HG03175 (cell line): ENCODE measurements at regions not wholly inside any gene's neighbourhood (a gene's known extent, or its start where the extent isn't known, plus 50 kb on each side); places are given as distances from the start of the nearest gene placed in this dataset.
"Not testable (repeated sequence)": the region's sequence is repeated elsewhere in the genome, so short reads cannot be mapped to it uniquely, and the experiment has no call there.

Experiments used
- ATAC-seq: cut with Tn5 transposase; IDR thresholded peaks from one replicate; pipeline ENCODE4 v1.9.1; 2021; ENCODE audit warnings: mild to moderate bottlenecking, moderate library complexity; ENCODE audit not compliant: unreplicated experiment

GRCh38 chr12:9543341-9543740, 64.4 kb downstream of the KLRB1 start:
- not testable (repeated sequence) for ATAC-seq

GRCh38 chr12:9542827-9543226, 64.9 kb downstream of the KLRB1 start:
- not testable (repeated sequence) for ATAC-seq

- ATAC-seq = not testable (repeated sequence)
Measured at GRCh38 chr12:9515925-9516324, 91.8 kb downstream of the KLRB1 start.

- not testable (repeated sequence) for ATAC-seq
Measured at GRCh38 chr12:9512695-9513094, 95.0 kb downstream of the KLRB1 start.

GRCh38 chr12:9510392-9511011, 97.2 kb downstream of the KLRB1 start:
- not testable (repeated sequence) for ATAC-seq

- ATAC-seq = no peak
Measured at GRCh38 chr12:9509464-9510161, 98.1 kb downstream of the KLRB1 start.

GRCh38 chr12:9506746-9507145, 101.0 kb downstream of the KLRB1 start:
- no peak for ATAC-seq

- ATAC-seq = not testable (repeated sequence)
Measured at GRCh38 chr12:9503384-9503783, 104.3 kb downstream of the KLRB1 start.

GRCh38 chr12:9502845-9503244, 104.9 kb downstream of the KLRB1 start:
- not testable (repeated sequence) for ATAC-seq

- ATAC-seq = not testable (repeated sequence)
Measured at GRCh38 chr12:9493325-9493724, 114.4 kb downstream of the KLRB1 start.

- ATAC-seq = not testable (repeated sequence)
Measured at GRCh38 chr12:9481289-9481688, 126.4 kb downstream of the KLRB1 start.

- ATAC-seq = not testable (repeated sequence)
Measured at GRCh38 chr12:9474197-9474596, 133.5 kb downstream of the KLRB1 start.

GRCh38 chr12:9473638-9474037, 134.1 kb downstream of the KLRB1 start:
- ATAC-seq = not testable (repeated sequence)

- not testable (repeated sequence) for ATAC-seq
Measured at GRCh38 chr12:9471501-9471900, 136.2 kb downstream of the KLRB1 start.

- not testable (repeated sequence) for ATAC-seq
Measured at GRCh38 chr12:9470367-9470766, 137.3 kb downstream of the KLRB1 start.

GRCh38 chr12:9469956-9470355, 137.8 kb downstream of the KLRB1 start:
- not testable (repeated sequence) for ATAC-seq

- ATAC-seq = not testable (repeated sequence)
Measured at GRCh38 chr12:9469463-9469862, 138.3 kb downstream of the KLRB1 start.

GRCh38 chr12:9468998-9469397, 138.7 kb downstream of the KLRB1 start:
- not testable (repeated sequence) for ATAC-seq

- not testable (repeated sequence) for ATAC-seq
Measured at GRCh38 chr12:9468144-9468543, 139.6 kb downstream of the KLRB1 start.

- no peak for ATAC-seq
Measured at GRCh38 chr12:9464408-9464807, 143.3 kb downstream of the KLRB1 start.

- not testable (repeated sequence) for ATAC-seq
Measured at GRCh38 chr12:9455516-9455915, 152.2 kb downstream of the KLRB1 start.

GRCh38 chr12:9454021-9454420, 153.7 kb downstream of the KLRB1 start:
- not testable (repeated sequence) for ATAC-seq
